ENCODE measurements at regions not wholly inside any gene's neighbourhood (a gene's known extent, or its start where the extent isn't known, plus 50 kb on each side); places are given as distances from the start of the nearest gene placed in this dataset.
A peak's percentile ranks its signal among the peaks of the same experiment; 100 is the strongest.

GRCh38 chr4:138540056-138540800, 298.1 kb upstream of the SLC7A11 start:
- Mint-ChIP-seq H3K9me3 (peaks cover 16% of the 10 kb centered on the region), H3K36me3 (no peaks in the 10 kb centered on the region), H3K27ac (no peak overlapping the region), H3K4me1 (ENCODE audit: unreplicated experiment) (no peaks in the 10 kb centered on the region), H3K27me3 (no peaks in the 10 kb centered on the region), H3K4me3 (no peak overlapping the region)
- TF ChIP-seq CTCF (conservative IDR thresholded peaks at IDR 0.05), result no peak
- DNase-seq (ENCODE audit: extremely low spot score, unreplicated experiment), result no peak

- no peaks in the 10 kb centered on the region for H3K36me3 Mint-ChIP-seq
- H3K4me1 Mint-ChIP-seq (ENCODE audit: unreplicated experiment), result no peaks in the 10 kb centered on the region
- H3K27me3 Mint-ChIP-seq, result no peaks in the 10 kb centered on the region
- no peak overlapping the region for H3K27ac Mint-ChIP-seq
- TF ChIP-seq CTCF (conservative IDR thresholded peaks at IDR 0.05), result no peak
- H3K4me3 Mint-ChIP-seq, result no peak overlapping the region
- H3K9me3 Mint-ChIP-seq, result peaks cover 15% of the 10 kb centered on the region
- DNase-seq (ENCODE audit: extremely low spot score, unreplicated experiment), result no peak
These were observed 296.6 kb upstream of the SLC7A11 start for GRCh38 chr4:138538743-138539142.

GRCh38 chr4:138537731-138538490, 295.8 kb upstream of the SLC7A11 start:
- Mint-ChIP-seq H3K27ac (no peak overlapping the region), H3K4me1 (ENCODE audit: unreplicated experiment) (no peaks in the 10 kb centered on the region), H3K4me3 (no peak overlapping the region), H3K9me3 (peaks cover 13% of the 10 kb centered on the region), H3K27me3 (no peaks in the 10 kb centered on the region), H3K36me3 (no peaks in the 10 kb centered on the region)
- TF ChIP-seq CTCF (conservative IDR thresholded peaks at IDR 0.05), result no peak
- DNase-seq (ENCODE audit: extremely low spot score, unreplicated experiment), result no peak

GRCh38 chr4:138535316-138535715, 293.2 kb upstream of the SLC7A11 start:
- no peak overlapping the region for H3K27ac Mint-ChIP-seq
- no peak for TF ChIP-seq CTCF (conservative IDR thresholded peaks at IDR 0.05)
- peaks cover 19% of the 10 kb centered on the region for H3K9me3 Mint-ChIP-seq
- H3K4me3 Mint-ChIP-seq, result no peak overlapping the region
- H3K27me3 Mint-ChIP-seq, result no peaks in the 10 kb centered on the region
- H3K4me1 Mint-ChIP-seq (ENCODE audit: unreplicated experiment), result no peaks in the 10 kb centered on the region
- no peaks in the 10 kb centered on the region for H3K36me3 Mint-ChIP-seq
- no peak for DNase-seq (ENCODE audit: extremely low spot score, unreplicated experiment)

GRCh38 chr4:138522366-138522765, 280.2 kb upstream of the SLC7A11 start:
- Mint-ChIP-seq H3K36me3 (no peaks in the 10 kb centered on the region), H3K27me3 (peaks cover 4% of the 10 kb centered on the region), H3K4me3 (no peak overlapping the region), H3K27ac (no peak overlapping the region), H3K9me3 (peaks cover 11% of the 10 kb centered on the region), H3K4me1 (ENCODE audit: unreplicated experiment) (no peaks in the 10 kb centered on the region)
- no peak for DNase-seq (ENCODE audit: extremely low spot score, unreplicated experiment)
- peak; percentile 60 for TF ChIP-seq CTCF (conservative IDR thresholded peaks at IDR 0.05)

Data from type B pancreatic cell (in vitro differentiated cells).